ENCODE measurements at regions not wholly inside any gene's neighbourhood (a gene's known extent, or its start where the extent isn't known, plus 50 kb on each side); places are given as distances from the start of the nearest gene placed in this dataset.

GRCh38 chr18:38884050-38884449, 1318.5 kb upstream of the CELF4 start:
- TF ChIP-seq CTCF (IDR thresholded peaks at IDR 0.05; ENCODE audit: low read depth, low read length, missing input control) (no peak), RAD21 (IDR thresholded peaks at IDR 0.05) (no peak)

All from liver (tissue), 3 donors.